CD4-positive, alpha-beta T cell treated with Interleukin-4 for 1 hour (primary cell): ENCODE measurements at regions not wholly inside any gene's neighbourhood (a gene's known extent, or its start where the extent isn't known, plus 50 kb on each side); places are given as distances from the start of the nearest gene placed in this dataset.

Experiments used
- DNase-seq, 2 donors: peaks; one replicate each; pipeline ENCODE4 v3.0.0-alpha.2; 2020 to 2022

- DNase-seq, result no peak
These were observed 517.6 kb downstream of the BNC2 start for GRCh38 chr9:16352791-16353401.

- no peak for DNase-seq
These were observed 514.2 kb downstream of the BNC2 start for GRCh38 chr9:16356196-16356765.

GRCh38 chr9:16357828-16358227, 512.6 kb downstream of the BNC2 start:
- no peak for DNase-seq

GRCh38 chr9:16358751-16359150, 511.7 kb downstream of the BNC2 start:
- DNase-seq, result no peak
